HuH-7.5 (cell line): ENCODE measurements at regions not wholly inside any gene's neighbourhood (a gene's known extent, or its start where the extent isn't known, plus 50 kb on each side); places are given as distances from the start of the nearest gene placed in this dataset.

ENCODE experiments used
- DNase-seq: peaks from one replicate; pipeline ENCODE4 v3.0.0; 2011; ENCODE audit warnings: low spot score

- DNase-seq, result no peak
These were observed 177.1 kb upstream of the ALG10B start for GRCh38 chr12:38139456-38139855.

GRCh38 chr12:38141239-38141638, 175.3 kb upstream of the ALG10B start:
- DNase-seq, result no peak

DNA sequence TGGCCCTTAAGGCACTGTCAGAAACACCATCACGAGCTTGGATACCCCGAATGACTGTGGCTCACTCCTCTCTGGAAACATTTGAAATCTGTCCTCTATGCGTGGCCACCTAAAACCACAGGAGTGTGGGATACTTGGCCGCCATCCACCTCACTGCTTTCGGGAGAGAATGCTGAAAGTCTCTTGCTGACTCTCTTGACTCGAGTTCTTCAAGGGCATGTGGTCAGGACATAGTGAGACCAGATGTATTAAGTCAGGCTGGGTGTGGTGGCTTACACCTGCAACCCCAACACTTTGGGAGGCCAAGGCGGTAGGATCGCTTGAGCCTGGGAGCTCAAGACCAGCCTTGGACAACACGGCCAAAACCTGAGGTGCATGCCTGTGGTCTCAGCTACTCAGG, 174.7 kb upstream of the ALG10B start:
- DNase-seq, result no peak

DNA sequence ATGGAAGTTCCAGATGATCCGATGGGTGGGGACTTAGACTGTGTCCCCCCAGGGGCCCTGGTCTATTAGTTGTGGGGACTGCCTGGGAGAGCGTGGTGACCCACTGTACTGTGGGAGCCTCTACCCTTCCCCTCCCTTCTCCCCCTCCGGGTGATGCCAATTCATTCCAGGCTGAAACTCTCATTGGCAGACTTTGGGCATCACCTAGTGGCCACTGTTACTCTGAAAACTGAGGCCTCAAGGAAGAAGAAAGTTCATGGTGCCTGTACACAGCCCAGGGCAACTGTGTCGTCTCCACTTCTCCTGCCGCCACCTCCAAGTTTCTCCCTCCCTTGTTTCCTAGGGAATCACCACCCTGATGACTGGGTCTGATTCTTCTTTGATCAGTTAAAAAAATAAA, 173.6 kb upstream of the ALG10B start:
- no peak for DNase-seq

DNA sequence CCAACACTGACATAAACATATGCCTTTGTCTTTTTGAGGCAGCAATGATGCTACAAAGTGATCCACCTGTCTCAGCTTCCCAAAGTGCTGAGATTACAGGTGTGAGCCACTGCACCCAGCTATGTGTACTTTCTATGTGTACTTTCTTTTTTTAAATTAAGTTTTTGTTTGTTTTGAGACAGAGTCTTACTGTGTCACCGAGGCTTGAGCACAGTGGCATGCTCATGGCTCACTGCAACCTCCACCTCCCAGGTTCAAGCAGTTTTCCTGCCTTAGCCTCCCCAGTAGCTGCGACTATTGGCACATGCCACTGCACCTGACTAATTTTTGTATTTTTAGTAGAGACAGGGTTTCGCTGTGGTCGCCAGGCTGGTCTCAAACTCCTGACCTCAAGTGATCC, 172.5 kb upstream of the ALG10B start:
- DNase-seq, result no peak

GRCh38 chr12:38144601-38145436, 171.8 kb upstream of the ALG10B start:
- no peak for DNase-seq

DNA sequence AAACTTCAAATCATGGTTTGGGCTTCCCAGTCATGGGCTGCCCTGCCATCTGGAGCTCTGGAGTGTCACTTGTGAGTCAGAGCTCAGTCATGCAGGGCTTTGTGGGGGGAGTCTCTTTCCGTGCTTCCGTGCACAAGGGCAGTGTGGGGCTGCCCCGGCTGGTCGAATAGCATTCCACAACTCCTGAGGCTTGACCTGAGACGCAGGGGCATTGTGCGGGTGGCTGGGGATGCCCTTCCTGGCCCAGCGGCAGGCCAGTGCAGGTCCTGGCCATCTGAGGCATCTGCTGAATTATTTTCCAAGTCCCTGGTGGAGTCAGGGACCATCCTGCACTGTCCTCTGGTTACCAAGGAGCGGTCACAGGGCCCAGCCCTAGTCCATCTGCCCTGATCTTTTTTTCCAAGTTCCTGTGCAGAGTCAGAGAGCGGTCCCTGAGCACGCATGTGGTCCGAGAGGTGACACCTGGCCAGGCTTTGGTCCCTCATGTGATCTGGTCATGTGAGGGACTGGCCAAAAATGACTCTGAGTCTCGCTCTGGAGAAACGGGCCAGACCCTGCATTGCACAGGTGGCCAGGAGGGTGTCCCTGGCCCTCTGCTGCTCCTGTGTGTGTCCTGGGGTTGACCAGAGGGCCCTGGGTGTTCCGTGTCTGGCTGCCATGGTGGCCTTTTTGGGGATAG, 167.0 kb upstream of the ALG10B start:
- DNase-seq, result no peak

DNA sequence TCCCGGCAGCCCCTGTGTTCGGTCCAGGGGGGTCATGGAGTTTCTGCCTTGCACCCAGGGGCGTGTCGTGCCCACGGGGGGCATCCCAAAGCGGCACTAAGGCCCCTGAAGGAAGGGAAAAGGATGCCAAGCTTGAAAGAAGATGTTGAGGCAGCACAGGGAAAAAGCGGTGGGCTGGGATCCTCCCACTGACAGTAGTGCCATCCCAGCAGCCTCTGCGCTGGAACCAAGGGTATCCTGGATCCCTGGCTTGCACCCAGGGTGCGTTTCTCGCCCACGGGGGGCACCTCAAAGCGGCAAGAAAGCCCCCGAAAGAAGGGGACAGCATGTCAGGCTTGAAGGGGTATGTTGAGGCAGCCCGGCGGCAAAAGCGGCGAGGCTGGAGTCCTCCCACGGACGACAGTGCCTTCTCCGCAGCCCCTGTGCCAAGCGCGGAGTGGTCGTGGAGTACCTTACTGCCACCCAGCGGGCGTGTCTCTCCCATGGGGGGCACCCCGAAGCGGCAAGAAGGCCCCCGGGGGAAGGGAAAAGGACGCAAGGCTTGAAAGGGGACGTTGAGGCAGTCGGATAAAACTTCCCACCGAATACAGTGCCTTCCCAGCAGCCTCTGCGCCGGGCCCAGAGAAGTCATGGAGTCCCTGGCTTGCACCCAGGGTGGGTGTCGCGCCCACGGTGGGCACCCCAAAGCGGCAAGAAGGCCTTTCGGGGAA, 164.4 kb upstream of the ALG10B start:
- DNase-seq, result no peak

DNA sequence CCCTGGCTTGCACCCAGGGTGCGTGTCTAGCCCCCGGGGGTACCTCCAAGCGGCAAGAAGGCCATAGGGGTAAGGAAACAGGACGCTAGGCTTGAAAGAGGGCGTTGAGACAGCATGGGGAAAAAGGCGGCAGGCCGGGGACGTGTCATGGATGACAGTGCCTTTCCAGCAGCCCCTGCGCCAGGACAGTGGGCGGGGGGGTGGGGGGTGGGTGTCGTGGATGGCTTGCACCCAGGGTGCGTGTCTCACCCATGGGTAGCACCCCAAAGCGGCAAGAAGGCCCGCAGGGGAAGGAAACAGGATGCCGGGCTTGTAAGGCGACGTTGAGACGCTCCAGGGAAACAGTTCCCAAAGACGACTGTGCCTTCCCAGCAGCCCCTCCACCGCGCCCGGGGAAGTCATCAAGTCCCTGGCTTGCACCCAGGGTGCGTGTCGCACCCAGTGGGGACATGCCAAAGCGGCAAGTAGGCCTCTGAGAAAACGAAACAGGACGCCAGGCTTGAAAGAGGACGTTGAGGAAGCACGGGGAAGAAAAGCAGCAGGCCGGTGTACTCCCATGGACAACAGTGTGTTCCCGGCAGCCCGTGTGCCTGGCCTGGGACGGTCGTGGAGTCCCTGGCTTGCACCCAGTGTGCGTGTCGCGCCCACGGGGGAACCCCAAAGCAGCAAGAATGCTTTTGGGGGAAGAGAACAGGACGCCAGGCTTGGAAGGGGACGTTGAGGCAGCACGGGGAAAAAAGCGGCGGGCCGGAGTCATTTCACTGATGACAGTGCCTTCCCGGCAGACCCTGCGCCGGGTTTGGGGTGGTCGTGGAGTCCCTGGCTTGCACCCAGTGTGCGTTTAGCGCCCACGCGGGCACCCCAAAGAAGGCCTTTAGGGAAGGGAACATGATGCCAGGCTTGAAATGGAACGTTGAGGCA, 163.5 kb upstream of the ALG10B start:
- DNase-seq, result no peak

DNA sequence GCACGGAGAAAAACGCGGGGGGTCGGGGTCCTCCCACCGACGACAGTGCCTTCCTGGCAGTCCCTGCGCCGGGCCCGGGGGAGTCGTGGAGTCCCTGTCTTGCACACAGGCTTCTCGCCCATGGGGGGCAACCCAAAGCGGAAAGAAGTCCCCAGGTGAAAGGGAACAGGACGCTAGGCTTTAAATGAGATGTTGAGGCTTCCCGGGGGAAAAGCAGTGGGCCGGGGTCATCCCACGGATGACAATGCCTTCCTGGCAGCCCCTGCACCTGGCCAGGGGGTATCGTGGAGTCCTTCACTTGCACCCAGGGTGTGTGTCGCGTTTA, 162.9 kb upstream of the ALG10B start:
- DNase-seq, result no peak

- DNase-seq, result no peak
These were observed 162.2 kb upstream of the ALG10B start for GRCh38 chr12:38154096-38155019.

- no peak for DNase-seq
These were observed 161.6 kb upstream of the ALG10B start for GRCh38 chr12:38155020-38155395.

DNA sequence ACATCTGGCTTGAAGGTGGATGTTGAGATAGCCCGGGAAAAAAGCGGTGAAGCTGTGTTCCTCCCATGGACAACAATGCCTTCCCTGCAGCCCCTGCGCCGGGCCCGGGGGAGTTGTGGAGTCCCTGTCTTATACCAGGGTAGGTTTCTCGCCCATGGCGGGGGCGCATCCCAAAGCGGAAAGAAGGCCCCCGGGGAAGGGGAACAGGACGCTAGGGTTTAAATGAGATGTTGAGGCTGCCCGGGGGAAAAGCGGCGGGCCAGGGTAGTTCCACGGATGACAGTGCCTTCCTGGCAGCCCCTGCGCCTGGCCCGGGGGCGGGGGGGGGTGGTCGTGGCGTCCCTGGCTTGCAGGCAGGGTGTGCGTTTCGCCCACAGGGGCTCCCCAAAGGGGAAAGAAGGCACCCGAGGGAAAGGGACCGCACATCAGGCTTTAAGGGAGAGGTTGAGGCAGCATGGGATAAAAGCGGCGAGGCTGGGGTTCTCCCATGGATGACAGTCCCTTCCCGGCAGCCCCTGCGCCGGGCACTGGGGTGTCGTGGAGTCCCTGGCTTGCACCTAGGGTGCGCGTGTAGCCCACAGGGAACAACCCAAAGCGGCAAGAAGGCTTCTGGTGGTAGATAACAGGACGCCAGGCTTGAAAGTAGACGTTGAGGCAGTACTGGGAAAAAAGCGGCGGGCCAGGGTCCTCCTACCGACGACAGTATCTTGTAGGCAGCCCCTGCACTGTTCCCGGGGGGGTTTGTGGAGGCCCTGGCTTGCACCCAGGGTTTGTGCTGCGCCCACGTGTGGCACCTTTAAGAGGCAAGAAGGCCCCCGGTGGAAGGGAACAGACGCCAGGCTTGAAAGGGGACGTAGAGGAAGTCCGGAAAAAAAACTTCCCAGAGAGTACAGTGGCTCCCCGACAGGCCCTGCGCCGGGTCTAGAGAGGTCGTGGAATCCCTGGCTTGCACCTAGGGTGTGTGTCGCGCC, 160.8 kb upstream of the ALG10B start:
- no peak for DNase-seq

GRCh38 chr12:38156497-38157245, 159.9 kb upstream of the ALG10B start:
- no peak for DNase-seq

GRCh38 chr12:38157274-38157932, 159.2 kb upstream of the ALG10B start:
- DNase-seq, result no peak

GRCh38 chr12:38157933-38158401, 158.6 kb upstream of the ALG10B start:
- no peak for DNase-seq

DNA sequence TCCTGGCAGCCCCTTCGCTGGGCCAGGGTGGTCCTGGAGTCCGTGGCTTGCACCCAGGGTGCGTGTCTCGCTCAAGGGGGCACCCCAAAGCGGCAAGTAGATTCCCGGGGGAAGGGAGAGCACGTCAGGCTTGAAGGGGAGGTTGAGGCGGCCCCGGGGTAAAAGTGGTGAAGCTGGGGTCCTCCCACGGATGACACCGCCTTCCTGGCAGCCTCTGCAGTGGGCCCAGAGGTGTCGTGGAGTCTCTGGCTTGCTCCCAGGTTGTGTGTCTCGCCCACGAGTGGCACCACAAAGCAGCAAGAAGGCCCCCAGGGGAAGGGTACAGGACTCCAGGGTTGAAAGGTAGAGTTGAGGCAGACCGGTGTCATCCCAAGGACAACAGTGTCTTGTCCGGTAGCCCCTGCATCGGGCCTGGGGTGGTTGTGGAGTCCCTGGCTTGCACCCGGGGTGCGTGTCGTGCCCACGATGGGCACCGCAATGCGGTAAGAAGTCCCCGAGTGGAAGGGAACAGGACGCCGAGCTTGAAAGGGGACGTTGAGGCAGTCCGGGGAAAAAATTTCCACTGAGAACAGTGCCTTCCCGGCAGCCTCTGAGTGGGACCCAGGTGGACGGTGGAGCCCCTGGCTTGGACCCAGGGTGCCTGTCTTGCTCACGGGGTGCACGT, 158.0 kb upstream of the ALG10B start:
- no peak for DNase-seq

DNA sequence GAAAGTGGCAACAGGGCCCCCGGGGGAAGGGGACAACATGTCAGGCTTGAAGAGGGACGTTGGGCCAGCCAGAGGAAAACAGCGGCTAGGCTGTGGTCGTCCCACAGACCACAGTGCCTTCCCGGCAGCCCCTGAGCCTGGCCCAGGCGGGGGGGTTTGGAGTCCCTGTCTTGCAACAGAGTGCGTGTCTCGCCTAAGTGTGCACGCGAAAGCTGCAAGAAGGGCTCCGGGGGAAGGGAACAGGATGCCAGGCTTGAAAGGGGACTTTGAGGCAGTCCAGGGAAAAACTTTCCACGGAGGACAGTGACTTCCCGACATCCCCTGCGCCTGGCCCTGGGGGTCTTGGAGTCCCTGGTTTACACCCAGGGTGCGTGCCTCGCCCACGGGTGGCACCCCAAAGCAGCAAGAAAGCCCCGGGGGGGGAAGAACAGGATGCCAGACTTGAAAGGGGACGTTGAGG, 157.5 kb upstream of the ALG10B start:
- DNase-seq, result no peak
